ENCODE measurements at regions not wholly inside any gene's neighbourhood (a gene's known extent, or its start where the extent isn't known, plus 50 kb on each side); places are given as distances from the start of the nearest gene placed in this dataset.
A peak's percentile ranks its signal among the peaks of the same experiment; 100 is the strongest.

GRCh38 chr13:99144306-99144705 lies 56.3 kb upstream of the UBAC2 start:
- BruUV-seq (replicated peaks), result no TSS peak
- TF ChIP-seq CTCF (IDR thresholded peaks at IDR 0.05; ENCODE audit: unreplicated experiment), result no peak
- H3K4me3 Mint-ChIP-seq (ENCODE audit: unreplicated experiment), result no peak overlapping the region
- POLR2A ChIA-PET, result interaction anchor here (1.5 kb wide), 1 partner anchor 57 kb away, joined by 3 read pairs; no protein-coding TSS in a partner anchor
- H3K9me3 Mint-ChIP-seq (ENCODE audit: unreplicated experiment), result no peaks in the 10 kb centered on the region
- no peak for DNase-seq (ENCODE audit: unreplicated experiment)
- no peaks in the 10 kb centered on the region for H3K4me1 Mint-ChIP-seq (ENCODE audit: insufficient read depth, unreplicated experiment)
- H3K27me3 Mint-ChIP-seq (ENCODE audit: insufficient read depth, unreplicated experiment), result no peaks in the 10 kb centered on the region
- H3K27ac Mint-ChIP-seq (ENCODE audit: low read depth, unreplicated experiment), result no peak overlapping the region
- intact Hi-C loops (cut with micrococcal nuclease), result no loop called here
- H3K36me3 Mint-ChIP-seq (ENCODE audit: insufficient read depth, unreplicated experiment), result no peaks in the 10 kb centered on the region
- CTCF ChIA-PET, result interaction anchor here (0.6 to 1.2 kb wide), 4 partner anchors 32 to 1148 kb away, joined by 3 to 5 read pairs (median 4); no protein-coding TSS in a partner anchor

- intact Hi-C loops (cut with micrococcal nuclease), result no loop called here
- H3K9me3 Mint-ChIP-seq (ENCODE audit: unreplicated experiment), result no peaks in the 10 kb centered on the region
These were observed 55.2 kb upstream of the UBAC2 start for GRCh38 chr13:99145461-99145860.

GRCh38 chr13:99150575-99151361 lies 49.9 kb upstream of the UBAC2 start:
- ChIA-PET POLR2A (interaction anchor here (0.6 to 3.5 kb wide), 18 partner anchors 9 to 262 kb away, joined by 3 to 42 read pairs (median 4); partner anchors contain the start of gene UBAC2), CTCF (interaction anchor here (0.6 to 2.1 kb wide), 3 partner anchors 27 to 82 kb away, joined by 3 to 11 read pairs (median 4); no protein-coding TSS in a partner anchor)
- H3K9me3 Mint-ChIP-seq (ENCODE audit: unreplicated experiment), result no peaks in the 10 kb centered on the region
- no peaks in the 10 kb centered on the region for H3K36me3 Mint-ChIP-seq (ENCODE audit: insufficient read depth, unreplicated experiment)
- intact Hi-C loops (cut with micrococcal nuclease), result loop anchor here (1.0 to 5.0 kb wide), 4 partner anchors 26 to 256 kb away; no protein-coding TSS in a partner anchor
- no TSS peak for BruUV-seq (replicated peaks)
- H3K27ac Mint-ChIP-seq (ENCODE audit: low read depth, unreplicated experiment), result peak overlapping the region; percentile 91
- H3K27me3 Mint-ChIP-seq (ENCODE audit: insufficient read depth, unreplicated experiment), result no peaks in the 10 kb centered on the region
- peaks cover 31% of the 10 kb centered on the region for H3K4me1 Mint-ChIP-seq (ENCODE audit: insufficient read depth, unreplicated experiment)
- TF ChIP-seq CTCF (IDR thresholded peaks at IDR 0.05; ENCODE audit: unreplicated experiment), result no peak
- peak overlapping the region; percentile 11 for H3K4me3 Mint-ChIP-seq (ENCODE audit: unreplicated experiment)
- peak; percentile 98 for DNase-seq (ENCODE audit: unreplicated experiment)

More at GRCh38 chr13:99145461-99145860, 55.2 kb upstream of the UBAC2 start:
- TF ChIP-seq CTCF (IDR thresholded peaks at IDR 0.05; ENCODE audit: unreplicated experiment), result no peak
- Mint-ChIP-seq H3K27me3 (ENCODE audit: insufficient read depth, unreplicated experiment) (no peaks in the 10 kb centered on the region), H3K4me3 (ENCODE audit: unreplicated experiment) (no peak overlapping the region), H3K27ac (ENCODE audit: low read depth, unreplicated experiment) (no peak overlapping the region), H3K36me3 (ENCODE audit: insufficient read depth, unreplicated experiment) (no peaks in the 10 kb centered on the region), H3K4me1 (ENCODE audit: insufficient read depth, unreplicated experiment) (peaks cover 6% of the 10 kb centered on the region)
- BruUV-seq (replicated peaks), result no TSS peak
- POLR2A ChIA-PET, result no interaction called here
- CTCF ChIA-PET, result no interaction called here
- DNase-seq (ENCODE audit: unreplicated experiment), result no peak

Data from MCF 10A (cell line).